GM19324 (cell line): ENCODE measurements at regions not wholly inside any gene's neighbourhood (a gene's known extent, or its start where the extent isn't known, plus 50 kb on each side); places are given as distances from the start of the nearest gene placed in this dataset.
A peak's percentile ranks its signal among the peaks of the same experiment; 100 is the strongest.
"Not testable (repeated sequence)": the region's sequence is repeated elsewhere in the genome, so short reads cannot be mapped to it uniquely, and the experiment has no call there.

Experiments
- ATAC-seq: cut with Tn5 transposase; IDR thresholded peaks from one replicate; pipeline ENCODE4 v1.9.1; 2021; ENCODE audit warnings: mild to moderate bottlenecking, moderate library complexity; ENCODE audit not compliant: unreplicated experiment, low FRiP score

DNA sequence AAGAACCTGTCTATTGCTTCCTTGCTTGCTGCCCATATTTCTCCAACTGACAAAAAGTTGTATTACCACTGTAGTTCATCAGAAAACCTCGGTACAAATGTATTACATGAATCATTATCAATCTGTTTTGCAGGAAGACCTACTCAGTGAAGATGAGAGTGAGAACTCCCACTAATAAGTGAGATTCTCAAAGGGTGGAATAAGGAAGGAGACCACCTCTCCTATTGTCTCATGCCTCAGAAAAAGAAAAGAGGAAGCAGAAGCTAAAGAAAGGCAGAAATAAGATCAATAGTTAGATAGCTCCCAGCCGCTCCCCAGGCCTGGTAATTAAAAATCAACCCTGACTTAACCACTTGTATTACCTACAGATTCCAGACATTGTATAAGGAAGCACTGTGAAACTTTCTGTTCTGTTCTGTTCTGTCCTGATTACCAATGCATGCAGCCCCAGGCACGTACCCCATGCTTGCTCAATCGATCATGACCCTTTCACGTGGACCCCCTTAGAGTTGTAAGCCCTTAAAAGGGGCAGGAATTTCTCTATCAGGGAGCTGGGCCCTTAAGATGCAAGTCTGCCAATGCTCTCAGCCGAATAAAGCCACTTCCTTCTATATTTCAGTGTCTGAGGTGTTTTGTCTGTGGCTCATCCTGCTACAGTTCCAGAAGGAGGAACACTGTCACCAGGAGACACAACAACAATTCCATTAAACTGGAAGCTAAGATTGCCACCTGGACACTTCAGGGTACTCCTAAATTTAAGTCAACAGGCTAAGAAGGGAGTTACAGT lies 152.5 kb upstream of the COX7C start:
- no peak for ATAC-seq

DNA sequence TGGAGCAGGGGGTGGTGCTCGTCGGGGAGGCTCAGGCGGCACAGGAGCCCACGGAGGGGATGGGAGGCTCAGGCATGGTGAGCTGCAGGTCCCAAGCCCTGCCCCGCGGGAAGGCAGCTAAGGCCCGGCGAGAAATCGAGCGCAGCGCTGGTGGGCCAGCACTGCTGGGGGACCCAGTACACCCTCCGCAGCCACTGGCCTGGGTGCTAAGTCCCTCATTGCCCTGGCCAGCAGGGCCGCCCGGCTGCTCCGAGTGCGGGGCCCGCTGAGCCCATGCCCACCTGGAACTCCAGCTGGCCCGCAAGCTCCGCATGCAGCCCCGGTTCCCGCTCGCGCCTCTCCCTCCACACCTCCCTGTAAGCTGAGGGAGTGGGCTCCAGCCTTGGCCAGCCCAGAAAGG lies 151.0 kb upstream of the COX7C start:
- not testable (repeated sequence) for ATAC-seq

DNA sequence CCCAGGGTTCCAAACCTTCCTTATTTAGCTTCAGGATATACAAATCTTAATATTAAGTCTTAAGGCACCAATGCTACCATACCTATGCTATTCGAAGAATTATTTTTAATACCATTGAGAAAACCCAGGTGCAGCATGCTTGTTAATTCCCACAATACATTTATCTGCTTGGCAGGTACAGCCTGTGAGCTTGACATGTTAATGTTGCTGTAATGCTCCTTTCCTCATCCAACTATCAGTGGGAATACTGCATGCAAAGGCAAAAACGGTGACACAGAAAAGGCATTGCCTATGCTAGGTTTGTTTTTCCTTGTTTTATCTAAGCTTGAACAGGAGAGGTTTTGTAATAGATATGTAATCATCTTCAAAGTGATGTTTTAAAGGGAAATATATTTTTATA lies 135.7 kb upstream of the COX7C start:
- no peak for ATAC-seq

DNA sequence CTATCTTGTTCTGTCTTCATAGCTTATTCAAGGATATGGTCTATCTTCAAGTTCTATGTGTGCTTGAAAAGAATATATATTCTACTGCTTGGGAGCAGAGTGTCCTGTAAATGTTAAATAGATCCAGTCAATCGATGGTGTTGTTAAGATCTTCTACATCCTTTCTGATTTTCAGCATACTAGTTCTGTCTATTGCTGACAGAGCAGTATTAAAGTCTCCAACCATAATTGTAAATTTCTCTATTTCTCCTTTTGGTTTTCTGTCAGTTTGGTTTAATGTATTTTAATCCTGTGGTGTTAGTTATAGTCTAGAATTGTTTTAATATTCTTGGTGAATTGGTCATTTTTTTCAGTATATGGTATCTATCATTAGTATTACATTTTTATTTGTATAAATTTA lies 124.0 kb upstream of the COX7C start:
- ATAC-seq: no peak

DNA sequence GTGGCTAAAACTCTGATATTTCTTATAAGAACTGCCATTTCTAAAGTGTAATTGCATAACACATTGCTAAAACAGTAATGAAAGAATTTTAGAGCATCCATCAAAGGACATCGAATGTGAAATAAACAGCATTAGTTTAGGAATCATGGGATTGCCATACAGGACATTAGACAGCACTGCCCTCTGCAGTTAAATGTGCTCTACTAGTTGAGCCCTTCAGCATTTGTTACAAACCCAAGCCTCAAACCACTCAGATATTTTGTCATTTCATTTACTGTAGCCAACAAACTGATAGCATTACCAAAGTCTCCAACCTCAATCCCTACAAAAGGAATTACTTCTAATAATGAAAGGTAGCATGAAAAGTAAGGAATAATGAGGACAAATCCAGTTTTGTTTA lies 116.8 kb upstream of the COX7C start:
- no peak for ATAC-seq

DNA sequence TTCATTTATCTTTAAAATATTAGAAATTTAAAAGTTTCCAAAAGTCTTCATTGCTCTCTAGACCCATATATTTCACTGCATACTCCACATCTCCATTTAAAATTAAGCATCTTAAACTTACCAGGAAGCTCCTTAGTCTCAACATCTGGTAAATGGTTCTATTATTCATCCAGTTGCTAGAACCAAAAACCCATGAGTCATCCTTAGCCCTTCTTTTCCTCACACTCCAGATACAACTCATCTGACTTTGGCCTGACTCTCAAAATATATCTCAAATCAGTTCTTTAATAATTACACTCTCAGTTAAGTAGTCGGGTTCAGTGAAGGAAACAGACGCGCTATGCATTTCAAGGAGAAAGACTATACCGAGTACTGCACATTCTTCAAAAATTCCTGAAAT lies 110.2 kb upstream of the COX7C start:
- no peak for ATAC-seq

GRCh38 chr5:86510330-86510915 lies 107.3 kb upstream of the COX7C start:
- ATAC-seq: not testable (repeated sequence)

- no peak for ATAC-seq
These were observed 94.0 kb upstream of the COX7C start for GRCh38 chr5:86523718-86524117.

DNA sequence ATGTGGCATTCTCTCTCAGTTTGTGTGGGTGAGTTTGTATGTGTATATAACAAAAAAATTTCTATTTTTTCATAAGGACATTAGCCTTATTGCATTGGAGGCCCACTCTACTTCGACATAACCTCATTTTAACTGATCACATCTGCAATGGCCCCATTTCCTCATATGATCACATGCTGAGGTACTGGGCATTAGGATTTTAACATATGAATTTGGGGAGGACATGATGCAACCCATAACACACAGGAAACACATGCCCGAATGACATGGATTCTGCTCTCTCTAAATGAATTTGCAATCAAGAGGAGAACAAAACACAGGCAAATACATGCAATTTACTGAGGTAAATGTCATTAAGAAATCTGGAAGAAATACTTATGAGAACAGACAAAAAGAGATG lies 92.1 kb upstream of the COX7C start:
- ATAC-seq: no peak

DNA sequence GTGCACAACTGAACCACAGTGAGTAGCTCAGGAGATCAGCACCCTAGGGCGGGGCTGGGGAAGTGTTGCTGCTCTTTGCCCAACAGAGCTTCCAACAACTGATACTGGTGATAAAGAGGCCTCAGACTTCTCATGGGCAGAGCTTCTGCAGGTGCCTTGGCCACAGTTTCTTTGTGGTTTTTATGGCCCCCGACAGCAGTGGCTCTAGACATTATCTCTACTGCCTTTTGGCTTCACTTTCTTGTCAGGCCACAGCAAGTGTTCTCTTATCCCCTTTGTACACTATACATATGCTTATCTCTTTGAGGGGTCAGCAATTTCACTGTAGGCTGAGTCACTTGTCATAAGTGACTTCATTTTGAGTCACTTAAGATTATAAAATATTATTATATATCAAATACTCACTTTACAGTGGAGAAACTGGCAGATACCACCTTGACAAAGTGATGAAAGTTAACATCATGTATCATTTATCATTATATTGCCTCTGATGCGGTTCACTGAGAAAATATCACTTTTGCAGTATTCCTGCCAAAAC lies 90.9 kb upstream of the COX7C start:
- ATAC-seq: peak; percentile 51

DNA sequence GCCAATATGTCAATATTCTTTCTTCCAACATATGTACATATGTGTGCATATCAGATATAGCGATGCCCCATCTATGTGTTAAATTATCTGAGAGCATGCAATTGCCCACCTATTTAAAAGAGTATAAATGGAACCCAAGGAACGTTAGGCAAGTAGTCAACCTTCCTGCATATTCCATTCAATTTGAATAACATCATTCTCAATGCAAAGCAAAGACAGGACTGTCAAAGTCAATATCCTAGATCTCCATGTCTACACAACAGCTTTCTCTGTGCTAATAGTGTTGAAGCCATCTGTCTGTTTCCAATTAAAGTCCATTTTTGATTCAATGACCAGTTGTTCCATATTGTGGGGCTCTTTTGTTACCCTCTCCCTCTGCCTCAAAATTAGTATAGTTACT lies 85.3 kb upstream of the COX7C start:
- no peak for ATAC-seq

GRCh38 chr5:86536396-86536795 lies 81.3 kb upstream of the COX7C start:
- ATAC-seq: no peak

GRCh38 chr5:86542532-86542931 lies 75.2 kb upstream of the COX7C start:
- ATAC-seq: peak; percentile 80

GRCh38 chr5:86546044-86546443 lies 71.7 kb upstream of the COX7C start:
- no peak for ATAC-seq

DNA sequence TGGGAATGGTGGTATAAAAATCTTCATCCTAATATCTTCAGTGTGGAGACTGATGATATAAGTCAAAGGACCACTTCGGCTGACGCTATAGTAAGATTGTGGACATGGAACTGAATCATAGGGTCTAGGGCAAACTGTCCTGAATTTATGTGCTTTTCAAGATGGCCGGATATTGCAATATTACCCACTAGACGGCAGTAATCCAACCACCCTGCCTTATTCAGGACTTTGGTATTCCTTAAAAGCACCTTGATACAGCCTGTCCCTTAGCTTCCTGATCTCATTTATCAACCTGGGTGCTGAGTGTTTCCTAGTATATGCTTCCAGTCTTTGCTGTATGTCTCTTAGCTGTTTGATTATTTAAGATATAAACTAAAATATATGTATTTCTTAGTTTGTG lies 71.2 kb upstream of the COX7C start:
- no peak for ATAC-seq

GRCh38 chr5:86554638-86555037 lies 63.1 kb upstream of the COX7C start:
- ATAC-seq: no peak

GRCh38 chr5:86557920-86558319 lies 59.8 kb upstream of the COX7C start:
- peak; percentile 69 for ATAC-seq

- ATAC-seq: peak; percentile 64
These were observed 52.4 kb upstream of the COX7C start for GRCh38 chr5:86565197-86565789.

DNA sequence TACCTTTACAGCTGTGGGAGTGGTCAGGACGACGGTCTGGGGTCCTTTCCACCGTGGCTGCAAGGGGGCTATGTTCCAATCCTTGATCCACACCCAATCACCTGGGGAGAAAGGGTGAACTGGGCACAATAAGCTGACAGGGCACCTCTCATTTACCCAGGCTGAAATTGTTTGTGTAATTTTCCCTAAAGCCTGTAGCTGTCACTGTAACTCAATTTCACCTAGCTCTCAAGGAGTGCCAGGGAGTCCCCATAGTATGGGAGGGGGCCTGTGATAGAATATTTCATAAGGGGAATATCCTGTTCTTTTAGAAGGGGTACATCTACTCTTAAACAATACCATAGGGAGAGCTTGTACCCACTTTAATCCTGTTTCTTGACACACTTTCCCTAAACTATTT lies 51.7 kb upstream of the COX7C start:
- not testable (repeated sequence) for ATAC-seq
